NT2/D1 (cell line): ENCODE measurements at regions not wholly inside any gene's neighbourhood (a gene's known extent, or its start where the extent isn't known, plus 50 kb on each side); places are given as distances from the start of the nearest gene placed in this dataset.

Source experiments
- YY1 ChIP-seq: IDR thresholded peaks from 2 replicates; pipeline ENCODE4 v1.6.1; 2011; ENCODE audit not compliant: insufficient read length, insufficient read depth
- ZNF274 ChIP-seq: IDR thresholded peaks from 2 replicates; pipeline ENCODE4 v1.6.1; 2011; ENCODE audit warnings: mild to moderate bottlenecking, low read depth, low read length

- TF ChIP-seq YY1 (no peak), ZNF274 (no peak)
Measured at GRCh38 chr2:239819091-239819973, 205.8 kb downstream of the NDUFA10 start.
